C4-2B (cell line): ENCODE measurements at regions not wholly inside any gene's neighbourhood (a gene's known extent, or its start where the extent isn't known, plus 50 kb on each side); places are given as distances from the start of the nearest gene placed in this dataset.

Experiments
- H3K27ac ChIP-seq: fragments of 450-650 bp; 2 replicates; pipeline ENCODE4 v1.5.1; 2017
- CTCF ChIP-seq: fragments of 450-650 bp; conservative IDR thresholded peaks from 2 replicates; pipeline ENCODE4 v1.5.1; 2017; ENCODE audit warnings: mild to moderate bottlenecking
- ZFX ChIP-seq: fragments of 450-650 bp; IDR thresholded peaks from 2 replicates; pipeline ENCODE4 v1.6.1; 2017

- TF ChIP-seq CTCF, result no peak
- TF ChIP-seq ZFX, result no peak
- no peak overlapping the region for H3K27ac ChIP-seq
Measured at GRCh38 chr12:13798162-13798561, 183.2 kb downstream of the GRIN2B start.

- H3K27ac ChIP-seq, result no peak overlapping the region
- TF ChIP-seq CTCF (no peak), ZFX (no peak)
Measured at GRCh38 chr12:13794706-13795105, 186.7 kb downstream of the GRIN2B start.

GRCh38 chr12:13790317-13790716, 191.1 kb downstream of the GRIN2B start:
- H3K27ac ChIP-seq, result no peak overlapping the region
- TF ChIP-seq ZFX (no peak), CTCF (no peak)

GRCh38 chr12:13788626-13789025, 192.8 kb downstream of the GRIN2B start:
- TF ChIP-seq CTCF (no peak), ZFX (no peak)
- H3K27ac ChIP-seq, result no peak overlapping the region

GRCh38 chr12:13786646-13787045, 194.8 kb downstream of the GRIN2B start:
- TF ChIP-seq CTCF (no peak), ZFX (no peak)
- H3K27ac ChIP-seq, result no peak overlapping the region

- TF ChIP-seq ZFX, result no peak
- TF ChIP-seq CTCF, result no peak
- no peak overlapping the region for H3K27ac ChIP-seq
Measured at GRCh38 chr12:13784504-13784903, 196.9 kb downstream of the GRIN2B start.

- H3K27ac ChIP-seq, result no peak overlapping the region
- TF ChIP-seq ZFX (no peak), CTCF (no peak)
Measured at GRCh38 chr12:13780453-13780852, 200.9 kb downstream of the GRIN2B start.
